HG03135 (cell line): ENCODE measurements at regions not wholly inside any gene's neighbourhood (a gene's known extent, or its start where the extent isn't known, plus 50 kb on each side); places are given as distances from the start of the nearest gene placed in this dataset.

ENCODE experiments used
- ATAC-seq: cut with Tn5 transposase; IDR thresholded peaks from one replicate; pipeline ENCODE4 v1.9.1; 2021; ENCODE audit warnings: mild to moderate bottlenecking, moderate library complexity; ENCODE audit not compliant: unreplicated experiment

DNA sequence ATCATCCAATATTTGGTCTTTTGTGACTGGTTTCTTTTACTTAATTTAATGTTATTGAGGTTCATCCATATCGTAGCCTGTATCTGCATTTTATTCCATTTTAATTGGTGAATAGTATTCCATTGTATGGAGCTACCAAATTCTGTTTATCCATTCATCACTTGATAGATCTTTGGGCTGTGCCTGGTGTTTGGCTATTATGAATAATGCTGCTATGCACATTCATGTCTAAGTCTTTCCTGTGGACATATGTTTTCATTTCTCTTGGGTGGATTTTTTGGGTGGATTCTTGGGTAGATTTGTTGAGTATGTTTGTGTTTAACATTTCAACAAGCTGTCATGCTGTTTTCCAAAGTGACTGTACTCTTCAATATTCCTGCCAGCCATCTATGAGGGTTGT lies 52.5 kb upstream of the NEDD4L start:
- ATAC-seq, result no peak

DNA sequence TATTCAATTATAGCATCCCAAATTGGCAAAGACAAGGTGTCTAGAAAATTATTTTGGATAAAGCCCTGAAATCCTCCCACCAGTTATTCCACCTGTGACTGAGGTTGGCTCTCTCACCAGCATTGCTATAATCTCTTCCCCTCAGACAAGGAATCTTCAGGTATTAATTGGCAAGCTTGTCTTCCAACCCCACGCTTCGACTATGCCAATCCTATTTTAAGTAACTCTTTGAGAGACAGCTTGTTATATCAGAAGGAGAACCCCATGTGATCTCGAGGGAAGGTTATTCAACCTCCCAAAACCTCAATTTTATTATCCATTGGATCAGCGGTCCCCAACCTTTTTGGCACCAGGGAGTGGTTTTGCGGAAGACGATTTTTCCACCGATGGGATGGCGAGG lies 54.5 kb upstream of the NEDD4L start:
- ATAC-seq, result no peak

DNA sequence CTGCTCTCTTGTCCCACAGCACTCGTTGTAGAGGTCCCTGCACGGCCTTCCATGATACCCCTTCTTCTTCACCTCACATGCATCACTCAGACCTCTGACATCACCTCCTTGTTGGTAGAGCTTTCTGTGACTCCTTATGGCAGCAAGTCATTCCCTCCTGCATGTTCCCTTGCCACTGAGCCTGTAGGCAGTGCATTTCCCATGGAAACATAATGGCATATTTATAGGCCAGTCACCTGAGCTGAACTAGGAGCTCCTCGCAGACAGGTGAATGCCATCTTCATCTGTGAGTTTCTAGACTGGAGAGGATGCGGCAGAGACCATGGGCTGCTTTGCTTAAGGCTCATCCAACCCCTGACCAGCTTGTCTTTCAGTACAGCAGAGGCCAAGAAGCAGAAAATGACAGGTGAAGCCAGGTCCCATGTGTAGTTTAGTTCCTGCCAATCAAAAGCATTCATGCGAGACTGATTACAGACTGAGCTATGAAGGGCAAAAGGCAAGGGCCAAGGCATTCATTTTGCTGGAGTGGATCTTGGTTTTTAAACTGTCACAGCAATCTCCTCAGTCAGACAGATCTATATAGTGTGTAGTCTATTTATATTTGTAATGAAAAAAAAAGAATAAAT lies 59.4 kb upstream of the NEDD4L start:
- ATAC-seq, result no peak

DNA sequence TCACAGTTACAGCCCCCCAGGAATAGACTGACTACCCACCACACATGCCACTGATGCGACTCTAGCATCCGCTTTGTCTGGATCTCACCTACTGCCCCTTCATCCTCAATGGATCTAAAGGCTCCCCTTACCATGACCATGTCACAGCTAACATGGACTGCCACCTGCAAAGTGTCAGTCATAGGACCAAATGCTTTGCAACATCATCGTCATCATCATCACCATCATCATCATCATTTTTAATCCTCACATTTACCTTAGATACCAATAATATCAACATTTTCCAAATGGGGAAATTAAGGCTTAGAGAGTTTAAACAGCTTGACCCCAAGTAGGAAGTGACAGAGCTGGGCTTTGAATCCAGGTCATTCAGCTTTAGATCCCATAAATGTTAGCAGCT lies 60.1 kb upstream of the NEDD4L start:
- no peak for ATAC-seq

DNA sequence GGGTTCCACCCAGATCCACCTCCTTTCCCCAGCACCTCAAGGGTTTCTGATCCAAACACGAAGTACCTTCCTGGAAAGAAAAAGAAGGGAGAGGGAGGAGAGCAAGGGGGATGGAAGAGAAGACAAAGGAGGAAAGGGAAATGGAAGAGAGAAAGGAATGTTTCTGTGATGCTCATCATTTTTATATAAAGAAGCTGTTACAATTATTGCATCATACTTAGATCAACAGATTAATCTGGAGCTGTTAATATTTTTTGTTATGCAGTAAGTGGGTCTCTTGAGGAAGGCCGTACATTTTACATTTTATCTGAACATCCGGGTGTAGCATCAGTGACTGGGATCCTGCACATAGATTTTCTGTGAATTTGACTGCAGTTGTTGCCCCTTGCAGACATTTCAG lies 60.6 kb upstream of the NEDD4L start:
- no peak for ATAC-seq

DNA sequence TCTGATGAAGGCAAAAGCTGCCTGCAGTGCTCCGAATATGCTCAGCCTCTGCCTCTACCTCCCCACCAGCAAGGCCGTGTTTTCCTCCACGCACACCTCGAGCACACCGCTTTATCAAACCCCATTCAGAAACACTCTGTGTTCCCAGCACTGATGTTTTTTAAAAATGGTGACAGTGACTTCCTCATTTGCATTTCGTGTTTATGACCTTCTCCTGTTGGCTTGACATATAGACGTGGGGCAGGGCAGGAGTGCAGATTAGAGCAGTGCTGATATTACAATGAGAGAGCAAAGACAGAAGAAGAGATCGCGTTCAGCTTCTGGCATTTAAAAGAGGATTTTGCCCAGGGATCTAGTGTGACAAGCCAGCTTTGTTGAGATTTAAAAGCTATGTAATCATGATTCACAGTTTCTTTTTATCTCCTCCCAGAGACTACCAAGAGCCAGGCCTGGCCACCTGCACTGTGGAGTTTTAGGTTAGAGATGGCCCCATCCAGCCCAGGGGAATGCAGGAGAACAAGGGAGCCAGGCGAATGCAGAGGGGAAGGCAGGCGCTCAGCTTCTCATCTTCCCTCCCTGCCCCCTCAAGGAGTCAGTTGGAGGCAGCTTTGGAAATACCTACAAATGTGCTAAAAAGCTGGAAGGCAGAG lies 61.5 kb upstream of the NEDD4L start:
- ATAC-seq, result no peak

DNA sequence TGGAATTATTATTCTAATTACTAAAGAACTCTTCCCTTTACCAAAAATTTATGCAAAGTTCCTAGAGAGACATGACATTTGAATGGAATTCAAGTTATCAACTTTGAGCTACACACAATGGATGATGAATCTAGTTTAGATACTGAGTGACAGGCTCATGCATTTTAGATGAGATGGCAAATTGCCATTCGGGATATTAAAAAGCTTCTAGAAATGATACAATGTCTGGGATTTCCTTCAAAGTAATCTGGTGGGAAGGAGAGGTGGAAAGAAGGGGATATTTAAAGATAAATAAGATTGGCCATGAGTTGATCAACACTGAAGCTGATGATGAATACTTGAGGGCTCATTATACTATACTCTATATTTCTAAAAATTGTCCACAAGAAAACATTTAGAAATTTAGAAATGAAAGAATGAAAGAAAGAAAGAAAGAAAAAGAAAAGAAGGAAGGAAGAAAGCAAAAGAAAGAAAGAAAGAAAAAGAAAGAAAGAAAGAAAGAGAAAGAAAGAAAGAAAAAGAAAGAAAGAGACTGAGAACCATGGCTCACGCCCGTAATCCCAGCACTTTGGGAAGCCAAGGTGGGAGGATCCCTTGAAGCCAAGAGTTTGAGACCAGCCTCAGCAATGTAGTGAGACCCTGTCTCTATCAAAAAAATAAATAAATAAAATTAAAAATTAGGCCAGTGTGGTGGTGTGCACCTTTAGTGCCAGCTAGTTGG lies 62.6 kb upstream of the NEDD4L start:
- ATAC-seq, result no peak

DNA sequence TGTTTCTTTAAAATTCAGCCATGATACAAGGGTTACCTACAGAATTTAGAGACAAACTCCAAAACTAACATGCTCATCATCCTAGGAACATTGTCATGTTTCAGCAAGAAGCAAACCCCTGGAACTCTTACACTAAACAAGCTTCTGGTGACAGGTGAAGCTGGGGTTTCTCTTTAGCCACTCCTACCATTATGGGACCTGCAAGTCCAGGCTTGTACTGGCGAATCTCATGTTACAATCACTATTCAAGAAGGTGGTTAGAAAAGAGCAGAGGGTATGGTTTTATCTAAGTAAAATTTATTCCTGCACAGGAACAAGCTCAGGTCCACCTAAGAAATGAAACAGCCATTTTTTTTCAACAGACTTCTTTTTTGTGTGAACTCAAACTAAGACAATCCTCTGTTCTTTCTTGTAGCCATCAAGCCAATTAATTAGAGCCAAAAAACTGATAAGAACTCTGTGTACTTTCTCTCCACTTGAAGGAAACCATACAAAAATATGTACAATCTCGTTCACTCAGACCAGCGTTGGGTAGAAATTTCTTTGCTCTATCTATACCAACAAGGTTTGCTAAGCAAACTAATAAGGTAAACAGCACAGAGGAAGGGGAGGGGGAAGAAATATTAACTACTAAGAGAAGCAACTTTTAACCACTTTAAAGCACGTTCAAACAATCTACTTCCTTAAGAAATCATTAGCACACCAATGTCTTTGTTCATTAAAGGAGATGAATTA lies 63.3 kb upstream of the NEDD4L start:
- no peak for ATAC-seq

DNA sequence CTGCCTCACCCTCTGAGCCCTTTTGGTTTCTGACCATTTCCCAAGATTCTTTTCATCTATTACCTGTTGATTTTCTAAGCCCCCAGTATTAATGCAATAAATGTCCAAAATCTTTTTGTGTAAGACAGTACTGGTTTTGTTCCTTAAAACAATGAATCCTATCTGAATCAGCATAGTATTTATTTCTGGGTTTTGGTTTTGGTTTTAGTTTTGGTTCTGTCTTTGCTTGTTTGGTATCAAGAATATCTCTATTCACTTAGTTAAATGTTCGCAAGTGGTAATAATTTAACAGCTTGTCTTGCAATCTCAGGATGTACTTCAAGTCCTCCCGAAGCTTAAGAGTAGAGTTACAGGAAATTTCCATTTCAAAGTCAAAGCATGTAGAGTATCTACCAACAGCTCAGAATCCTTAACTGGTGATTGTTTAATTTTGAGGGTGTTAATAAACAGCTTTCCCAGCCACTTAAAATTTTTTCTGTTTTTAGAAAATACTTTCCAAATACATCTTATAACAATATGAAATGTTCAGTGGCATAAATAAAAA lies 67.7 kb upstream of the NEDD4L start:
- no peak for ATAC-seq

DNA sequence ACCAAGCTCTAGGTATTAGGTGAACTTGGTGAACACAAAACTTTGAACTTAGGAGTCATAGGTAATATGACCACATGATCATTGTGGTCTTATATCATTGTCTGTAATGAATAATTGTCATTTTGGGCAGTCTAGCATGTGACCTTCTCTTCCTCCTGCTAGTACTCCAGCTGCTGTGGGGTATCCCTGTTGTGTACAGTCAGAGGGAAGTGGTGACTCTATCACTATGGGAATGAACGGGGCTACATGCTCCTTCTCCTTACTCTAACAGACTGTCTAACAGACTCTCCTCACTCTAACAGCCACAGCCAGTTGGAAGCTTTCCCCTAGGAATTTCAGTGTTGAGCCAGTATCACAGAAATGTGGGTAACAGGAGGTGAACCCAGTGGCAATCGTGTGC lies 68.2 kb upstream of the NEDD4L start:
- ATAC-seq, result no peak

DNA sequence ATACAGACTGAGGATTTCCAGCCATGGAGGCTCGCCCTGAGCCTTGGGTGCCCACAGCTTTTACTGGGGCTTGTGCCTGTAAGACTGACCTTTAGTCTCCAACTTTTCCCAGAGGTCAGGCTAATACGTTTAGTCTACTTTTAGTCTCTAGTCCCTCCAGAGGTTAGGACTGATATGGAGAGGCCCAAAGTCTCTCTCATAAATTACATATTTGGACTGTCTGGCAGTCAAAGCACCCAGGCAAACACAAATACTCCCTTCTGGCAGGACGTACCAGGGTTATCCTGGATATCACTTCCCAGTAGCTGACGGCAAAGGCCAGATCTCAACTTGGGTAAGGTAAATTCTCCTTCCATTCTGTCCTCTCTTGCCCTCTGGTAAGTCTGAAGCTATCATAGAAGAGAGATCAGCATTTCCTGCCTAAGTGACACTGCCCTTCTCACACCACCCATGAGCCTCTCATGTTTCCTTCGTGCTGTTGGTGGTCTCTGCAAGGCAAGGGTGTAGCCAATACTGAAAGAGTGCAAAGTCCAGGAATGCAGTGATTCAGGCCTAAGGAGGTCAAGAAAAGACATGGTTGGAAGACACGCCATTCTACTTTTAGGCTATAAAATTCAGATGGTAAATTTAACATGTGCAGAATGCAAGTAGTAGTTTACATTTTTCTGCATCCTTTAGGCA lies 69.3 kb upstream of the NEDD4L start:
- no peak for ATAC-seq

DNA sequence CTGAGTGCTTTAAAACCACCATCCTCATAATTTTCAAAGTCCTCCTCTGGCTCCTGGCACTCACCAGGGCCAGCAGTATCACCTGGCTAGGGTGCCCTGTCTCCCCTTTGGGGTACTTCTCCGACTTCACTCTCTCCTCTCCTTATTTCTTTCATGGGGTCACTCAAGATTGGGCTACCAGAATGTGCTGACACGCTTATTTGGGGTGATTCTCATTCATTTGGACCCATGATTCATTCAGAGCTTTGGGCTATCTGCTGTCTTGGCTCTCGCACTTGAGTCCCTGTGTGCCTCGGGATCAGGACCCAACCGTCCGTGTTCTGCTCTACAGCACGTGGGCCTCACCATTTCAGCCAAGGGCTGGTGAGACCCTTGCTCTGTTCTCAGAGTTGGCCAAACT lies 70.1 kb upstream of the NEDD4L start:
- no peak for ATAC-seq

DNA sequence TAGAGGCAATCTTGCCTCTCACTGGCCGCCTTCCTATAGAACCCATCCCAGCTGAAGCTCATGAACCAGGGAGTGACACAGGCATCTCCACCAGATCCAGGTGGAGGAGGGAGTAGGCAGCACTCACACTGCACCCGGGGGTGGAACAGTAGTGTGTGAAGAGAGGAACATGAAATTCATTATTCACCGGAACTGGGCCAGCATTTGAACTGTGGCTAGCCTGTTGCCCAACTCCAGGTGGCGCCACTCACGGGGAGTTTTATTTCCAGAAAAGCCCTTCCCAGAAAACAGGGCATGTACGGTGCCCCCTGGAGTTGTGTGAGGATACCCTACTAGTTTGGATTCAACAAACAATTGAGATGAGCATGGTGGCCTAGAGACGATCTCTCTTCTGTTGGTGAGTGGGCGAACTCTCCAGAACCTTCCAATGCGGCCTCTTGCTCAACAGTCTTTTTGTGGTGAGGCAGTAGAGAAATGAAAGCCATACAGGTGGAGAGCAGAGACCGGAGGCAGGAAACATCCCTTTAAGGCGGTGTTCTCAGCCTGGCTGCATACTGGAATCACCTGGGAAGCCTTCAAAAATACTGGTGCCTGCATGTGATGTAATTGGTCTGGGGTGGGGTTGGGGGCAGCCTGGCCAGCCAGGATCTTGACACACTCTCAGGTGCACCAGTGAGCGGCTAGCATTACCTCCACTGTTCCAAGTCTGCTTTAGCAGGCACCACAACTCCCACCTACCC lies 73.5 kb upstream of the NEDD4L start:
- no peak for ATAC-seq

DNA sequence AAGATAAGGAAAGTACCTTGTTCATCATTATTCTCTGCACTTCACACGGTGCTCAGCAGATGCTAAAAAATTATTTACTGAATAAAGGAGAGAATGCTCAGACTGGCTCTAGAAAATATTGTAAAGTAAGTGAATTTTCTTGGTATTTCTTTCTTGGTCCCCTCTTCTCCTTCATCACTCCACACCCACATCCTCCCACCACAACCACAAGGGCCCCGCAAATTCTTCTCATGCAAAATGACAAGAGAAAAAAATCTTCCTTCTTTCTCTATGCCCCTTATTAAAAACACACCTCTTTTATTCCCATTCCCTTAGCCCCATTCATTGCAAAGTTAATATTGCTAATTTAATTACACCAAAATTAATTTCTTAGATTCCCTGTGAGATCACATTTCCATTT lies 74.2 kb upstream of the NEDD4L start:
- no peak for ATAC-seq

DNA sequence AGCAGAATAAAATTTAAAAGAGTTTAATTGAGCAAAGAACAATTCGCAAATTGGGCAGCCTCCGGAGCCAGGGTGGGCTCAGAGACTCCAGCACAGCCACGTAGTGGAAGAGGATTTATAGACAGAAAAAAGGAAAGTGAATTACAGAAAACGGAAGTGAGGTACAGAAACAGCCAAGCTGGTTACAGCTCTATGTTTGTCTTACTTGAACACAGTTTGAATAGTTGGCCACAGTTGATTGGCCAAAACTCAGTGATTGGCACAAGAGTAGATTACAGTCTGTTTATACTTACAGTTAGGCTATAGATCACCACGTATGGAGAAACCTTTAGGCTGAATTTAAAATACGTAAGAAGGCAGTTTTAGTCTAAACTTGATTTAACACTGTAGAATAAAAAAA lies 78.8 kb upstream of the NEDD4L start:
- no peak for ATAC-seq

DNA sequence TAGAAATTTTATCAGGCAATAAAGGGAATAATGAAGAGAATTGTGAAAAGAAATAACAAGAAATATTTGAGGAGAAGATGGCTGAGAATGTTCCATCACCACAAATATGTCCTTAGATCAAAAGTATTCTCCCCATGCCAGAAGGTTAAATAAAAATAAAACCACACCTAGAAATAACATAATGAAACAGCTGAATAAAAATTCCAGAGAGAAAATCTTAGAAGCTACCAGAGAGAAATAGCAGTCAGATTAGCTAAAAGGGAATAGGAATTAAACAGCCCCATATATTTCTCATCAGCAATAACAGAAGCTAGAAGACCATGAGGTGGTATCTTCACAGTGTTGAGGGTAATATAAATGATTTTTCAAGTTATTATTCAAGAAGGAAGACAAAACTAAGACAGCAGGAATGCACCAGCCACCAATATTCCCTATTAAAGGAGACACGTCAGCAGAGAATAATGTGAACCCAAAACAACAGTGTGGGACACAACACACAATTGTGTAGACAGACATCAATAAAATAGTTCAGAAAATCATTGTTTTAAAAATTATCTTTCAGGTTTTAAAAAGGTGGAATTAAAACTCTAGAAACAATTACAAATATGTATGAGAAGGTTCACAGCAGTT lies 82.0 kb upstream of the NEDD4L start:
- ATAC-seq, result no peak

DNA sequence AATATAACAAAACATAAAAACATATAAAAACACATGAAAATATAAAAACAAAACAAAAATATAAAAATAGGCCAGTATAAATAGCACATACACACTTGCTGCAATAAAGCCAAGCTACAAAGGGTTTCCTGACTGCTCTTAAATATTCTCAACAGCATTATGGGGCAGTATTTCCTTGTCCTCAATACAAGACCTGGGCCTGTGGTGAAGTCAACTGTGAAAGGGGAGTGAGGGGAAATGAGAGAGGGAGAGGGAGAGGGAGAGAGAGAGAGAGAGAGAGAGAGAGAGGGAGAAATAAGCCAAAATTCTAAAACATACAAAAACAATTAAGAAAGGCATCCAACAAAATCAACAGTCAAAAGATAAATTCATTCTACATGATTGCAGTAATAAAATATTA lies 82.6 kb upstream of the NEDD4L start:
- ATAC-seq, result no peak

DNA sequence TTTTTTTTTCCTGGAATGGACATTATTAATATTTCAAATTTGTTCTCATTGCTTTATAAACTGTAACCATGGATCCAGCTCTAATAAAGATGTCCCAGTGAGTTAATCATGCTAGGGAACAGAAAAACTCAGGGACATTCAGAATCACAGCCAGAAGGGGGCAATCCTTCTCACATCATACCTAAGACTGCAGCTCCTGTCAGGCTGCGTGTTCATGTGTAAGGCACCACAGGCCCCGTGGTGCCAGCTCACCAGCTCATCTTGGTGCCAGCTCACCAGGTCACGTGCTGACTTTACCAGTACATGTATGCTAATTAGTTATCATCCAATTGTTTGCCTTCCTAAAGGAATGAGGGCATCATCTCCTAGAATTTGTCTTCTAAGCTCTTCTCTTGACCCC lies 84.7 kb upstream of the NEDD4L start:
- no peak for ATAC-seq

DNA sequence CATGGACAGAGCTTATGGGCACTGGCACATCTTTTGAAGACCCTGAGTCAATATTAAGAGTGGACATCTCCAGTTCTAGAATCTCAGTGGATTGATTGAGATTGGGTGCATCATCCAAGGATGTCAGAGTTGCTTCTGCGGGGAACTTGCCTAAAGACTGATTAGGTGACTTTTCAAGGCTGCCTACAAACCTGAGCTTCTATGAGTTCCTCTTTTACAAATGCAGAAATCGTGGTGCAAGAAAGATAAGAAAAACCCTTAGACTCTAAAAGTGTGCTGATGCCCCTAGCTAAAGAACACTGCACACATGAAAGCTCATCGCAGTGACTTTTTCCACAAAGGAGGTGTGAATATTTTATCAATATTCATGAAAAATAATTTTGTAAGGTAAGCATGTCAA lies 86.8 kb upstream of the NEDD4L start:
- ATAC-seq, result no peak

DNA sequence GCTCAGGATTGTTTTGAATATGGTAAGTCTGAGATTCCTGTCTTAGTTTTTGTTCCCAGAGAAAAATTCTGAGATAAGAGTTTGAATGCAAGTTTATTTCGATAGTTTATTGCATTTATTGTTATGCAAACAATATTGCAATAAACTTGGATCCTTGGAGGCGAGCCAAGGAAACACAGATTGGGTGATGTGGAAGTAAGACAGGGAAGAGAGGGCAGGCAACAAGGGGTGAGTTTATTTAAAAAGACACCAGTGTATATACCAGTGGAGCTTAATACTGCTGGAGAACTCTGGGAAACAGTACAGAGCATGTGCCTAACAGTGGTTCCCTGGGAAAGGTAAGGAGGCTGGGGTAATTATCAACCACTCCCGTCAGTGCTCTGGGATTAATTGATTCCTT lies 87.5 kb upstream of the NEDD4L start:
- ATAC-seq, result no peak
